A673 (cell line): ENCODE measurements at regions not wholly inside any gene's neighbourhood (a gene's known extent, or its start where the extent isn't known, plus 50 kb on each side); places are given as distances from the start of the nearest gene placed in this dataset.

Source experiments
- BruUV-seq: library from RNA; stranded (reverse); fragments of 400-500 nt; replicated peaks from 2 replicates; lab custom pipeline; 2021; lab: Mats Ljungman, UMichigan
- CTCF ChIA-PET: fragments of 300-600 bp; sonication (Branson Sonifier 250); formaldehyde crosslinking; loops from one replicate; lab custom pipeline; 2022; ENCODE audit warnings: antibody characterized with exemption; lab: Charles Lee
- POLR2A ChIA-PET: fragments of 300-600 bp; sonication (Branson Sonifier 250); formaldehyde crosslinking; loops from one replicate; lab custom pipeline; 2022; ENCODE audit warnings: antibody characterized with exemption; ENCODE audit not compliant: low non-redundant PET; lab: Charles Lee
- DNase-seq: peaks from one replicate; pipeline ENCODE4 v3.0.0-alpha.2; 2015; ENCODE audit warnings: low spot score
- H3K27ac ChIP-seq: fragments of 200-600 bp; sonication (generic); 2 replicates; pipeline ENCODE4 v1.5.1; 2016; ENCODE audit warnings: mixed run types, low read depth, mild to moderate bottlenecking, mixed read lengths, antibody characterized with exemption, low read length; ENCODE audit not compliant: poor library complexity, severe bottlenecking
- H3K27me3 ChIP-seq: fragments of 200-600 bp; sonication (generic); replicated peaks from 2 replicates; pipeline ENCODE4 v1.6.1; 2017; ENCODE audit warnings: mixed run types, low read depth, mild to moderate bottlenecking, mixed read lengths, antibody characterized with exemption, low read length; ENCODE audit not compliant: insufficient read depth, poor library complexity
- H3K36me3 ChIP-seq: fragments of 200-600 bp; sonication (generic); 2 replicates; pipeline ENCODE4 v1.6.1; 2016; ENCODE audit warnings: mixed run types, mild to moderate bottlenecking, mixed read lengths, antibody characterized with exemption, low read length; ENCODE audit not compliant: insufficient read depth, poor library complexity, severe bottlenecking
- H3K4me1 ChIP-seq: fragments of 200-600 bp; sonication (generic); 2 replicates; pipeline ENCODE4 v1.6.1; 2017; ENCODE audit warnings: mixed run types, mild to moderate bottlenecking, mixed read lengths, antibody characterized with exemption, low read length; ENCODE audit not compliant: insufficient read depth, poor library complexity, severe bottlenecking
- H3K4me3 ChIP-seq: fragments of 200-600 bp; sonication (generic); 2 replicates; pipeline ENCODE4 v1.5.1; 2016; ENCODE audit warnings: low read depth, mixed run types, mild to moderate bottlenecking, mixed read lengths, low read length; ENCODE audit not compliant: poor library complexity, severe bottlenecking
- H3K9me3 ChIP-seq: fragments of 200-600 bp; sonication (generic); 2 replicates; pipeline ENCODE4 v1.6.1; 2016; ENCODE audit warnings: mixed run types, low read depth, mild to moderate bottlenecking, mixed read lengths, antibody characterized with exemption, low read length; ENCODE audit not compliant: poor library complexity, severe bottlenecking
- CTCF ChIP-seq: fragments of 300-800, 200-600 bp; sonication (generic); conservative IDR thresholded peaks from 2 replicates; pipeline ENCODE4 v1.5.1; 2017; ENCODE audit warnings: low read depth, mild to moderate bottlenecking, antibody characterized with exemption, low read length, moderate library complexity, mixed read lengths
- EZH2 ChIP-seq: fragments of 200-600 bp; sonication (generic); IDR thresholded peaks from 2 replicates; pipeline ENCODE4 v1.6.1; 2017; ENCODE audit warnings: borderline replicate concordance, low read depth, mild to moderate bottlenecking, mixed read lengths, antibody characterized with exemption, low read length; ENCODE audit not compliant: poor library complexity, severe bottlenecking
- intact Hi-C: fragments of 100-400 bp; cut with micrococcal nuclease; formaldehyde crosslinking; loops from one replicate; pipeline ENCODE4 v1.10.0; 2022; ENCODE audit not compliant: unreplicated experiment

GRCh38 chr1:34398241-34398915 lies 221.7 kb downstream of the C1orf94 start:
- Histone ChIP-seq H3K36me3 (no peaks in the 10 kb centered on the region), H3K4me1 (no peaks in the 10 kb centered on the region), H3K27me3 (peaks cover 2% of the 10 kb centered on the region), H3K4me3 (no peak overlapping the region), H3K27ac (no peak overlapping the region), H3K9me3 (no peaks in the 10 kb centered on the region)
- TF ChIP-seq EZH2: no peak
- no peak for TF ChIP-seq CTCF
- no TSS peak for BruUV-seq
- intact Hi-C loops: no loop called here
- ChIA-PET CTCF (no interaction called here), POLR2A (no interaction called here)
- DNase-seq: no peak

- Histone ChIP-seq H3K9me3 (no peaks in the 10 kb centered on the region), H3K27ac (no peak overlapping the region), H3K4me3 (no peak overlapping the region), H3K36me3 (no peaks in the 10 kb centered on the region), H3K4me1 (no peaks in the 10 kb centered on the region), H3K27me3 (no peaks in the 10 kb centered on the region)
- no peak for DNase-seq
- no TSS peak for BruUV-seq
- CTCF ChIA-PET: no interaction called here
- POLR2A ChIA-PET: no interaction called here
- intact Hi-C loops: no loop called here
- TF ChIP-seq EZH2 (no peak), CTCF (0 out of 2 replicates have a peak, but pooled peaks have one; percentile 20)
Measured at GRCh38 chr1:34398916-34399275, 222.2 kb downstream of the C1orf94 start.

GRCh38 chr1:34400675-34401074 lies 224.0 kb downstream of the C1orf94 start:
- Histone ChIP-seq H3K27ac (no peak overlapping the region), H3K9me3 (no peaks in the 10 kb centered on the region), H3K27me3 (no peaks in the 10 kb centered on the region), H3K36me3 (no peaks in the 10 kb centered on the region), H3K4me3 (no peak overlapping the region), H3K4me1 (no peaks in the 10 kb centered on the region)
- BruUV-seq: no TSS peak
- ChIA-PET POLR2A (no interaction called here), CTCF (no interaction called here)
- intact Hi-C loops: no loop called here
- TF ChIP-seq EZH2 (no peak), CTCF (no peak)
- DNase-seq: no peak
